SK-N-SH treated with all-trans-retinoic acid at 6 μM for 48 hours (cell line): ENCODE measurements at regions not wholly inside any gene's neighbourhood (a gene's known extent, or its start where the extent isn't known, plus 50 kb on each side); places are given as distances from the start of the nearest gene placed in this dataset.

Experiments
- ARNTL ChIP-seq: fragments of 450-650 bp; formaldehyde crosslinking; IDR thresholded peaks from 2 replicates; pipeline ENCODE4 v1.5.0; 2020; ENCODE audit warnings: low read depth, mild to moderate bottlenecking, moderate library complexity, borderline replicate concordance
- CSDC2 ChIP-seq: fragments of 250-450 bp; sonication (Bioruptor Pico); IDR thresholded peaks from 2 replicates; pipeline ENCODE4 v1.5.0; 2020; ENCODE audit warnings: mild to moderate bottlenecking, moderate library complexity
- OSR1 ChIP-seq: fragments of 250-450 bp; sonication (Bioruptor Pico); IDR thresholded peaks from 2 replicates; pipeline ENCODE4 v1.8.0; 2022; ENCODE audit warnings: moderate library complexity, mild to moderate bottlenecking, inconsistent platforms
- RARB ChIP-seq: fragments of 250-450 bp; sonication (Bioruptor Pico); IDR thresholded peaks from 2 replicates; pipeline ENCODE4 v1.8.0; 2021; ENCODE audit warnings: mild to moderate bottlenecking, moderate library complexity
- SNAI2 ChIP-seq: fragments of 250-450 bp; sonication (Bioruptor Pico); IDR thresholded peaks from 2 replicates; pipeline ENCODE4 v1.5.0; 2020; ENCODE audit warnings: mild to moderate bottlenecking, moderate library complexity
- TOX ChIP-seq: fragments of 250-450 bp; sonication (Bioruptor Pico); IDR thresholded peaks from 2 replicates; pipeline ENCODE4 v1.8.0; 2021; ENCODE audit warnings: mild to moderate bottlenecking, moderate library complexity, borderline replicate concordance
- ZC3H10 ChIP-seq: fragments of 250-450 bp; sonication (Bioruptor Pico); IDR thresholded peaks from 2 replicates; pipeline ENCODE4 v1.5.1; 2021; ENCODE audit warnings: mild to moderate bottlenecking, moderate library complexity
- ZFP3 ChIP-seq: fragments of 250-450 bp; sonication (Bioruptor Pico); IDR thresholded peaks from 2 replicates; pipeline ENCODE4 v1.5.0; 2020; ENCODE audit warnings: mild to moderate bottlenecking, moderate library complexity
- ZFP30 ChIP-seq: fragments of 450-650 bp; formaldehyde crosslinking; IDR thresholded peaks from 2 replicates; pipeline ENCODE4 v1.5.0; 2022; ENCODE audit warnings: mild to moderate bottlenecking, moderate library complexity
- ZNF565 ChIP-seq: fragments of 450-650 bp; formaldehyde crosslinking; conservative IDR thresholded peaks from 2 replicates; pipeline ENCODE4 v1.5.0; 2020; ENCODE audit warnings: low read depth, mild to moderate bottlenecking, moderate library complexity
- ZNF8 ChIP-seq: fragments of 450-650 bp; formaldehyde crosslinking; IDR thresholded peaks from 2 replicates; pipeline ENCODE4 v1.5.0; 2020; ENCODE audit warnings: mild to moderate bottlenecking, moderate library complexity
- TF ChIP-seq, protein P1 (sequence below): fragments of 250-450 bp; sonication (Bioruptor Pico); IDR thresholded peaks from 2 replicates; pipeline ENCODE4 v1.8.0; 2020; ENCODE audit warnings: mild to moderate bottlenecking, moderate library complexity, borderline replicate concordance
- TF ChIP-seq, protein P2 (sequence below): fragments of 250-450 bp; sonication (Bioruptor Pico); IDR thresholded peaks from 2 replicates; pipeline ENCODE4 v1.5.0; 2020; ENCODE audit warnings: mild to moderate bottlenecking, moderate library complexity

DNA sequence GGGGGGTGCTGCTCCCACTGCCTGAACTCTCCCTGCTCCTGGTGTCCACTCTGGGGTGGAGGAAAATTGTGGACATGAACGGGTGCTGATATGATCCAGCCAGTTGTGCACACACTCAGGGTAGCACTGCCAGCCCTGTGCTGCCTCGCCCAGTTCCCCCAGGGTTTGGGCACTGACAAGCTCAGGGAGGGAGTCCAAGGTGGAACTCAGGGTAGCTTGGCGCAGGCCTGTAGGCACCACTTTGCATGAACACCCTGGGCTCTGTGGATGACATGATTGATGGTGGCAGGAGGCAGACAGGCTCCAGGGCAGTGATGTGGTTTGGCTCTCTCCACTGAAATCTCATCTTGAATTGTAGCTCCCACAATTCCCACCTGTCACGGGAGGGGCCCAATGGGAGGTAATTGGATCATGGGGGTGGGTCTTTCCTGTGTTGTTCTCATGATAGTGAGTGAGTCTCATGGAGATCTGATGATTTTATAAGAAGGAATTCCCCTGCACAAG, 572.0 kb upstream of the PABPC4L start:
- no peak for TF ChIP-seq ZNF565
- TF ChIP-seq, protein P1, sequence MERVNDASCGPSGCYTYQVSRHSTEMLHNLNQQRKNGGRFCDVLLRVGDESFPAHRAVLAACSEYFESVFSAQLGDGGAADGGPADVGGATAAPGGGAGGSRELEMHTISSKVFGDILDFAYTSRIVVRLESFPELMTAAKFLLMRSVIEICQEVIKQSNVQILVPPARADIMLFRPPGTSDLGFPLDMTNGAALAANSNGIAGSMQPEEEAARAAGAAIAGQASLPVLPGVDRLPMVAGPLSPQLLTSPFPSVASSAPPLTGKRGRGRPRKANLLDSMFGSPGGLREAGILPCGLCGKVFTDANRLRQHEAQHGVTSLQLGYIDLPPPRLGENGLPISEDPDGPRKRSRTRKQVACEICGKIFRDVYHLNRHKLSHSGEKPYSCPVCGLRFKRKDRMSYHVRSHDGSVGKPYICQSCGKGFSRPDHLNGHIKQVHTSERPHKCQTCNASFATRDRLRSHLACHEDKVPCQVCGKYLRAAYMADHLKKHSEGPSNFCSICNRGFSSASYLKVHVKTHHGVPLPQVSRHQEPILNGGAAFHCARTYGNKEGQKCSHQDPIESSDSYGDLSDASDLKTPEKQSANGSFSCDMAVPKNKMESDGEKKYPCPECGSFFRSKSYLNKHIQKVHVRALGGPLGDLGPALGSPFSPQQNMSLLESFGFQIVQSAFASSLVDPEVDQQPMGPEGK (CRISPR knock-in tag): no peak
- TF ChIP-seq ZC3H10 (CRISPR knock-in tag): no peak
- TF ChIP-seq ARNTL (CRISPR knock-in tag): no peak
- no peak for TF ChIP-seq ZFP30 (CRISPR knock-in tag)
- no peak for TF ChIP-seq ZNF8 (CRISPR knock-in tag)
- no peak for TF ChIP-seq RARB
- TF ChIP-seq TOX (CRISPR knock-in tag): no peak
- no peak for TF ChIP-seq ZFP3
- TF ChIP-seq, protein P2, sequence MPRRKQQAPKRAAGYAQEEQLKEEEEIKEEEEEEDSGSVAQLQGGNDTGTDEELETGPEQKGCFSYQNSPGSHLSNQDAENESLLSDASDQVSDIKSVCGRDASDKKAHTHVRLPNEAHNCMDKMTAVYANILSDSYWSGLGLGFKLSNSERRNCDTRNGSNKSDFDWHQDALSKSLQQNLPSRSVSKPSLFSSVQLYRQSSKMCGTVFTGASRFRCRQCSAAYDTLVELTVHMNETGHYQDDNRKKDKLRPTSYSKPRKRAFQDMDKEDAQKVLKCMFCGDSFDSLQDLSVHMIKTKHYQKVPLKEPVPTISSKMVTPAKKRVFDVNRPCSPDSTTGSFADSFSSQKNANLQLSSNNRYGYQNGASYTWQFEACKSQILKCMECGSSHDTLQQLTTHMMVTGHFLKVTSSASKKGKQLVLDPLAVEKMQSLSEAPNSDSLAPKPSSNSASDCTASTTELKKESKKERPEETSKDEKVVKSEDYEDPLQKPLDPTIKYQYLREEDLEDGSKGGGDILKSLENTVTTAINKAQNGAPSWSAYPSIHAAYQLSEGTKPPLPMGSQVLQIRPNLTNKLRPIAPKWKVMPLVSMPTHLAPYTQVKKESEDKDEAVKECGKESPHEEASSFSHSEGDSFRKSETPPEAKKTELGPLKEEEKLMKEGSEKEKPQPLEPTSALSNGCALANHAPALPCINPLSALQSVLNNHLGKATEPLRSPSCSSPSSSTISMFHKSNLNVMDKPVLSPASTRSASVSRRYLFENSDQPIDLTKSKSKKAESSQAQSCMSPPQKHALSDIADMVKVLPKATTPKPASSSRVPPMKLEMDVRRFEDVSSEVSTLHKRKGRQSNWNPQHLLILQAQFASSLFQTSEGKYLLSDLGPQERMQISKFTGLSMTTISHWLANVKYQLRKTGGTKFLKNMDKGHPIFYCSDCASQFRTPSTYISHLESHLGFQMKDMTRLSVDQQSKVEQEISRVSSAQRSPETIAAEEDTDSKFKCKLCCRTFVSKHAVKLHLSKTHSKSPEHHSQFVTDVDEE: no peak
- no peak for TF ChIP-seq OSR1 (CRISPR knock-in tag)
- no peak for TF ChIP-seq CSDC2 (CRISPR knock-in tag)
- no peak for TF ChIP-seq SNAI2 (CRISPR knock-in tag)
